RWPE1 (cell line): ENCODE measurements at regions not wholly inside any gene's neighbourhood (a gene's known extent, or its start where the extent isn't known, plus 50 kb on each side); places are given as distances from the start of the nearest gene placed in this dataset.

Source experiments
- CTCF ChIA-PET: fragments of 350-600 bp; sonication (Branson Sonifier 250); formaldehyde crosslinking; extraction: SDS; loops from one replicate; lab custom pipeline; 2021; lab: Yijun Ruan, JAX
- POLR2A ChIA-PET: fragments of 400-600 bp; formaldehyde crosslinking; extraction: SDS; loops from one replicate; lab custom pipeline; 2020; ENCODE audit warnings: antibody characterized with exemption; ENCODE audit not compliant: low non-redundant PET; lab: Yijun Ruan, JAX
- DNase-seq: peaks from one replicate; pipeline ENCODE4 v3.0.0; 2012; ENCODE audit warnings: low spot score
- H3K27ac ChIP-seq: fragments of 450-650 bp; 2 replicates; pipeline ENCODE4 v1.5.1; 2017
- CTCF ChIP-seq: fragments of 450-650 bp; conservative IDR thresholded peaks from 2 replicates; pipeline ENCODE4 v1.5.1; 2017; ENCODE audit warnings: low read depth, mild to moderate bottlenecking

GRCh38 chr5:159465604-159466003 is 135.3 kb upstream of the IL12B start:
- no peak overlapping the region for H3K27ac ChIP-seq
- no peak for TF ChIP-seq CTCF
- no peak for DNase-seq
- CTCF ChIA-PET = interaction anchor here (0.5 kb wide), 1 partner anchor 105 kb away, joined by 4 read pairs; no protein-coding TSS in a partner anchor
- POLR2A ChIA-PET = no interaction called here

GRCh38 chr5:159467666-159468065 is 137.4 kb upstream of the IL12B start:
- no peak overlapping the region for H3K27ac ChIP-seq
- no peak for DNase-seq
- TF ChIP-seq CTCF = no peak
- ChIA-PET CTCF (no interaction called here), POLR2A (no interaction called here)

- ChIA-PET CTCF (no interaction called here), POLR2A (no interaction called here)
- DNase-seq = no peak
- TF ChIP-seq CTCF = no peak
- H3K27ac ChIP-seq = no peak overlapping the region
Observed at GRCh38 chr5:159469496-159470372, 139.4 kb upstream of the IL12B start.

GRCh38 chr5:159471904-159472303 is 141.6 kb upstream of the IL12B start:
- CTCF ChIA-PET = no interaction called here
- no peak overlapping the region for H3K27ac ChIP-seq
- no peak for TF ChIP-seq CTCF
- POLR2A ChIA-PET = interaction anchor here (0.5 kb wide), 1 partner anchor 955 kb away, joined by 3 read pairs; no protein-coding TSS in a partner anchor
- no peak for DNase-seq

GRCh38 chr5:159475026-159475425 is 144.7 kb upstream of the IL12B start:
- H3K27ac ChIP-seq = no peak overlapping the region
- ChIA-PET POLR2A (no interaction called here), CTCF (no interaction called here)
- no peak for TF ChIP-seq CTCF
- no peak for DNase-seq

GRCh38 chr5:159478950-159479349 is 148.7 kb upstream of the IL12B start:
- no peak for DNase-seq
- no peak for TF ChIP-seq CTCF
- ChIA-PET POLR2A (no interaction called here), CTCF (no interaction called here)
- H3K27ac ChIP-seq = no peak overlapping the region
